ENCODE measurements at regions not wholly inside any gene's neighbourhood (a gene's known extent, or its start where the extent isn't known, plus 50 kb on each side); places are given as distances from the start of the nearest gene placed in this dataset.

- no peak for TF ChIP-seq CTCF (IDR thresholded peaks at IDR 0.05; ENCODE audit: low read depth, low read length)
- no peak for DNase-seq (ENCODE audit: low read depth in 2 of 2)
- H3K4me3 ChIP-seq (replicated peaks in 1 of 2; ENCODE audit: low read depth in 2 of 2, low read length in 2 of 2) = no peak overlapping the region
These were observed 107.6 kb downstream of the C12orf50 start for GRCh38 chr12:87921621-87922020.

DNA sequence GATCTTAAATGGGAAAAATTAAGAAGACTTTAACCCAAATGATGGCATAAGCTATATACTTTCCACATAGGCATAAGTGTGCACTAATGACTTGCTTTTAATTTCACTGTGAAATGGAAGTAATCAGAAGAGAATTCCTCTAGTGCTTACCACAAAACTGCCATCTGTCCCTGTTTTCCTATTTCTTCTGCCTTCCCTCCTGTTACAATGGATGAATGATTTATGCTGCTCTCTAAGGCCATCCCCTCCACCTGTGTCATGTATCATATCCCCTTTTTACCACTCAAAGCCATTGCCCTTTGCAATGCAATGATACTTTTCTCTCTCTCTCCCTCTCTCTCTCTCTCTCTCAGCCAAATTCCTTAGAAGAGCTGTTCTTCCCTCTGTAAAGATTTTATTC, 109.1 kb downstream of the C12orf50 start:
- no peak overlapping the region for H3K4me3 ChIP-seq (replicated peaks in 1 of 2; ENCODE audit: low read depth in 2 of 2, low read length in 2 of 2)
- TF ChIP-seq CTCF (IDR thresholded peaks at IDR 0.05; ENCODE audit: low read depth, low read length) = no peak
- no peak for DNase-seq (ENCODE audit: low read depth in 2 of 2)

DNA sequence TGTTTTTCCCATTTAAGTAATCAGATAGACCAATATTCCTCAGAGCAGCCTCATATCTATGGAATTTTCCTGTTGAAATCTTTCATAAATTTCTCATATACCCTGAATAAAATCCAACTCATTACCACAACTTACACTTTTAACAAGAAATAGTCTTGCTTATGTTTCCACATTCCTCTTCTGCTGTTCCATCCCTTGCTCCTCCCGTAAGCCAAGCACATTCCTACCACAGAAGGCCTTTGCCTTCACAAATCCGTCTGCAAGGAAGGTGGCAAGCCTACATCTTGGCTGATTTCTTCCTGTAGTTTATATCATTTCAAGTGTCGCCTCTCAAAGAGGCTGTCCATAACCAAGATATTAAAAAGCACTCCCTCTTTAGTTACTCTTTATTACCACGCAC, 127.7 kb downstream of the C12orf50 start:
- DNase-seq (ENCODE audit: low read depth in 2 of 2) = no peak
- no peak overlapping the region for H3K4me3 ChIP-seq (replicated peaks in 1 of 2; ENCODE audit: low read depth in 2 of 2, low read length in 2 of 2)
- no peak for TF ChIP-seq CTCF (IDR thresholded peaks at IDR 0.05; ENCODE audit: low read depth, low read length)

DNA sequence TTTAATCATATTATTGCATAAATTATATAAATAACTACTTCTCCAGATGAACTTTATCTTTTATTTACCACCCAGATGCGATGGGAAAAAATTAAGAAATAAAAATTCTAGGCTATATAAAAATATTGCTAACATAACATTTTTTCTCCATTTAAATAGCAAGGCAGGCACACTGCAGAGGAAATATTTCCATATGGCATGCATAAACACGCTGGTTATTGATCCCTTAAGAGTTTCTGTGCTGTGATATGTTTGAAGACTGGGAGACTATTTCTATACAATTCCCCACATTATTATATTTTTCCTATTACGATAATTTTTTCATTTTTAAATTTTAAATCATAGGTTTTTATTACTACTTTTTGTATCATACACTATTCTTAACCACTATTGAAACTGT, 131.5 kb downstream of the C12orf50 start:
- DNase-seq (ENCODE audit: low read depth in 2 of 2) = no peak
- no peak for TF ChIP-seq CTCF (IDR thresholded peaks at IDR 0.05; ENCODE audit: low read depth, low read length)
- H3K4me3 ChIP-seq (replicated peaks in 1 of 2; ENCODE audit: low read depth in 2 of 2, low read length in 2 of 2) = no peak overlapping the region

DNA sequence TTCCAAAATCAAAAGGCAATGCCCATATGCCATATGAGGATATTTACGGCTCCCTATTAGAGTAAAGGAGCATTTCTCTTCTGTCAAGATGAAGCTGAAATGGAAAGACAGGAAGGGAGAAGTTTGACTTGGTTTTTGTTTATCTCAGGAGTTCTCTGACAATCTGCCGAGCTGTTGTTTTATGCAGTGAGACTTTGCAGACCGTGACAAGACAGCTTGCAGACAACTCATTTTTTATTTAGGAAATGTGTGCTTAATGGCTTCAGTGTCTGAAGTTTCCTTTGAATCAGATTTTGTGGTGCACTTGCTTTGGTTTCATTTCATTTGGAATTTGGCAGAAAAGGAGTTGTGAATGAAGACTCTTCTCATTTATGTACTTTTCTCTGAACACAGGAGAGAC, 145.4 kb downstream of the C12orf50 start:
- no peak overlapping the region for H3K4me3 ChIP-seq (replicated peaks in 1 of 2; ENCODE audit: low read depth in 2 of 2, low read length in 2 of 2)
- DNase-seq (ENCODE audit: low read depth in 2 of 2) = no peak
- no peak for TF ChIP-seq CTCF (IDR thresholded peaks at IDR 0.05; ENCODE audit: low read depth, low read length)

DNA sequence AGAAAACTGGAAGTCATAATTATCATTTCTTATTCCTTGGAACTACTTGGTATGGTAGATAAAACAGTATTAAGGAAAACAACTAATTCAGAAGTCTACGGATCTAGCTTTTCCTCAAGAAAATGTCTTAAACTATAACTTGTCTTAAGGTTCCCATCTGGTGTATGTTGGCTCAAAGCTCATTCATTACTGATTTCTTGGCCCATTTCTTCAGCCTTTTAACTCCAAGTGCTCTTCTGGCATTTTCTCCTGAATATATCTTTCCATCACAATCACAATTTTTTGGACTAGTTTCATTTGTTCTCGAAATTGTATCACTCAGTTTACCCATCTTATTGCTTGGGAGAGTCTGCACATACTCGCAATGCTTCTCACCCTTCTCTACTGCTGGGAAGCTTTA, 150.1 kb downstream of the C12orf50 start:
- no peak for DNase-seq (ENCODE audit: low read depth in 2 of 2)
- TF ChIP-seq CTCF (IDR thresholded peaks at IDR 0.05; ENCODE audit: low read depth, low read length) = no peak

More for the DNA sequence above, 150.1 kb downstream of the C12orf50 start:
- H3K4me3 ChIP-seq (replicated peaks in 1 of 2; ENCODE audit: low read depth in 2 of 2, low read length in 2 of 2) = no peak overlapping the region
